PC-9 (cell line): ENCODE measurements at regions not wholly inside any gene's neighbourhood (a gene's known extent, or its start where the extent isn't known, plus 50 kb on each side); places are given as distances from the start of the nearest gene placed in this dataset.

ENCODE experiments used
- EZH2 ChIP-seq: fragments of 200-600 bp; sonication (generic); IDR thresholded peaks from 2 replicates; pipeline ENCODE4 v1.8.0; 2017; ENCODE audit warnings: antibody characterized with exemption, low read depth
- TF ChIP-seq, protein P1 (sequence below): fragments of 200-600 bp; sonication (generic); conservative IDR thresholded peaks from 2 replicates; pipeline ENCODE4 v1.6.1; 2017; ENCODE audit warnings: mixed run types, antibody characterized with exemption, mild to moderate bottlenecking, moderate library complexity

DNA sequence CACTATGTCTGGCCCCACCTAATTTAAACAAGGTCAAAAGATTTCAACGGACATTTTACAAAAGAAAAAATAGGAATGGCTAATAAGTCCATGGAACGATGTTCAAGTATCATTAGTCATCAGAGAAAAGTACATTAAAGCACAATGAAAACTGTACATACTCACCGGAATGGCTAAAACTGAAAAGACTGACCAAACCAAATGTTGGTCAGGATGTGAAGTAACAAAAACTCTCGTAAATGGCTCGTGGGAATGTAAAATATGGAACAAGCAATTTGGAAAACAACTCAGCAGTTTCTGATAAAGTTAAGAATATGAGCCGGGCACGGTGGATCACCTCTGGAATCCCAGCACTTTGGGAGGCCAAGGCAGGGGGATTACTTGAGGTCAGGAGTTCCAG lies 65.7 kb upstream of the PARD3 start:
- TF ChIP-seq, protein P1, sequence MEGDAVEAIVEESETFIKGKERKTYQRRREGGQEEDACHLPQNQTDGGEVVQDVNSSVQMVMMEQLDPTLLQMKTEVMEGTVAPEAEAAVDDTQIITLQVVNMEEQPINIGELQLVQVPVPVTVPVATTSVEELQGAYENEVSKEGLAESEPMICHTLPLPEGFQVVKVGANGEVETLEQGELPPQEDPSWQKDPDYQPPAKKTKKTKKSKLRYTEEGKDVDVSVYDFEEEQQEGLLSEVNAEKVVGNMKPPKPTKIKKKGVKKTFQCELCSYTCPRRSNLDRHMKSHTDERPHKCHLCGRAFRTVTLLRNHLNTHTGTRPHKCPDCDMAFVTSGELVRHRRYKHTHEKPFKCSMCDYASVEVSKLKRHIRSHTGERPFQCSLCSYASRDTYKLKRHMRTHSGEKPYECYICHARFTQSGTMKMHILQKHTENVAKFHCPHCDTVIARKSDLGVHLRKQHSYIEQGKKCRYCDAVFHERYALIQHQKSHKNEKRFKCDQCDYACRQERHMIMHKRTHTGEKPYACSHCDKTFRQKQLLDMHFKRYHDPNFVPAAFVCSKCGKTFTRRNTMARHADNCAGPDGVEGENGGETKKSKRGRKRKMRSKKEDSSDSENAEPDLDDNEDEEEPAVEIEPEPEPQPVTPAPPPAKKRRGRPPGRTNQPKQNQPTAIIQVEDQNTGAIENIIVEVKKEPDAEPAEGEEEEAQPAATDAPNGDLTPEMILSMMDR: no peak
- TF ChIP-seq EZH2: no peak
